H1 (cell line): ENCODE measurements at regions not wholly inside any gene's neighbourhood (a gene's known extent, or its start where the extent isn't known, plus 50 kb on each side); places are given as distances from the start of the nearest gene placed in this dataset.
"Not testable (repeated sequence)": the region's sequence is repeated elsewhere in the genome, so short reads cannot be mapped to it uniquely, and the experiment has no call there.

Source experiments
- CTCF ChIA-PET: fragments of 300-600 bp; sonication (Branson Sonifier 250); formaldehyde crosslinking; loops from one replicate; lab custom pipeline; 2021; ENCODE audit not compliant: partially characterized antibody; lab: Charles Lee
- POLR2A ChIA-PET: fragments of 300-600 bp; sonication (Branson Sonifier 250); formaldehyde crosslinking; loops from one replicate; lab custom pipeline; 2021; ENCODE audit warnings: inconsistent platforms; ENCODE audit not compliant: partially characterized antibody; lab: Charles Lee
- DNase-seq, 2 experiments: peaks; one replicate each; pipeline versions ENCODE4 v3.0.0 to v3.0.0-alpha.2; 2010 to 2022; ENCODE audit warnings: low spot score in 2 of 2, low read depth in 1 of 2, mixed read lengths in 1 of 2
- FAIRE-seq: peaks from 2 replicates; lab custom pipeline; 2011; peaks lifted over from hg19 to GRCh38; lab: Jason Lieb, UNC
- H2AFZ ChIP-seq: 2 replicates; pipeline ENCODE4 v1.8.1; 2012; ENCODE audit warnings: low read length, inconsistent platforms
- H2AK5ac ChIP-seq: 2 replicates; pipeline ENCODE4 v1.6.1; 2013; ENCODE audit warnings: low read depth, low read length
- H2BK120ac ChIP-seq: replicated peaks from 2 replicates; pipeline ENCODE3; 2013; ENCODE audit warnings: low read depth, low read length, inconsistent platforms
- H2BK12ac ChIP-seq: 2 replicates; pipeline ENCODE4 v1.6.1; 2013; ENCODE audit warnings: low read depth, low read length
- H2BK15ac ChIP-seq: 2 replicates; pipeline ENCODE4 v1.6.1; 2013; ENCODE audit warnings: low read length
- H2BK20ac ChIP-seq: 2 replicates; pipeline ENCODE4 v1.6.1; 2013; ENCODE audit warnings: low read length
- H2BK5ac ChIP-seq: 2 replicates; pipeline ENCODE4 v1.6.1; 2013; ENCODE audit warnings: low read depth, low read length
- H3K14ac ChIP-seq: 2 replicates; pipeline ENCODE4 v1.6.1; 2013; ENCODE audit warnings: inconsistent platforms; ENCODE audit not compliant: insufficient read length
- H3K18ac ChIP-seq: 2 replicates; pipeline ENCODE4 v1.6.1; 2013; ENCODE audit warnings: low read length; ENCODE audit errors: extremely low read depth
- H3K23ac ChIP-seq: 2 replicates; pipeline ENCODE4 v1.6.1; 2013; ENCODE audit warnings: inconsistent platforms; ENCODE audit not compliant: insufficient read length
- H3K23me2 ChIP-seq: 2 replicates; pipeline ENCODE4 v1.6.1; 2013; ENCODE audit warnings: low read depth, low read length
- H3K27ac ChIP-seq: 2 replicates; pipeline ENCODE4 v1.6.1; 2011; ENCODE audit warnings: low read depth, low read length, inconsistent platforms
- H3K27me3 ChIP-seq, 4 experiments: replicated peaks in 1 of 4; 1 replicate in 1 of 4; 2 replicates in 3 of 4; pipeline versions ENCODE4 v1.6.1 to v1.8.1; 2011 to 2013; ENCODE audit warnings: low read length in 3 of 4, mild to moderate bottlenecking in 3 of 4, inconsistent platforms in 2 of 4, mixed read lengths in 2 of 4, moderate library complexity in 1 of 4; ENCODE audit not compliant: control insufficient read depth in 3 of 4, insufficient read depth in 3 of 4; ENCODE audit errors: extremely low read depth in 1 of 4
- H3K36me3 ChIP-seq, 4 experiments: 2 replicates each; pipeline versions ENCODE4 v1.6.1 to v1.8.1; 2011 to 2013; ENCODE audit warnings: mild to moderate bottlenecking in 4 of 4, low read length in 3 of 4, moderate library complexity in 2 of 4, control low read depth in 1 of 4, inconsistent platforms in 1 of 4; ENCODE audit not compliant: insufficient read depth in 4 of 4, control insufficient read depth in 2 of 4
- H3K4ac ChIP-seq: replicated peaks from 2 replicates; pipeline ENCODE3; 2013; ENCODE audit warnings: low read length, low read depth, mixed read lengths, inconsistent platforms; ENCODE audit not compliant: insufficient read length
- H3K4me1 ChIP-seq, 4 experiments: replicated peaks in 1 of 4; 1 replicate in 1 of 4; 2 replicates in 3 of 4; pipeline versions ENCODE4 v1.6.1 to v1.8.1; 2011 to 2013; ENCODE audit warnings: low read length in 3 of 4, inconsistent platforms in 2 of 4, mixed read lengths in 1 of 4; ENCODE audit not compliant: insufficient read depth in 4 of 4, control insufficient read depth in 3 of 4
- H3K4me2 ChIP-seq, 2 experiments: 2 replicates each; pipeline versions ENCODE4 v1.6.1 to v1.8.1; 2011 to 2013; ENCODE audit warnings: low read depth in 2 of 2, low read length in 2 of 2, control low read depth in 1 of 2, inconsistent platforms in 1 of 2, mild to moderate bottlenecking in 1 of 2; ENCODE audit not compliant: insufficient read depth in 1 of 2
- H3K4me3 ChIP-seq, 4 experiments: fragments of 200-600, 300-600 bp in 1 of 4; sonication (generic), shearing (Covaris generic), sonication (Bioruptor Twin) in 1 of 4; 2 replicates each; pipeline versions ENCODE4 v1.5.1 to v1.8.1; 2011 to 2016; ENCODE audit warnings: low read length in 4 of 4, low read depth in 3 of 4, control low read depth in 2 of 4, inconsistent platforms in 2 of 4, mild to moderate bottlenecking in 2 of 4, mixed read lengths in 1 of 4, moderate library complexity in 1 of 4; ENCODE audit not compliant: insufficient read depth in 2 of 4; ENCODE audit errors: extremely low read depth in 1 of 4
- H3K56ac ChIP-seq: replicated peaks from 2 replicates; pipeline ENCODE3; 2013; ENCODE audit warnings: low read depth, mild to moderate bottlenecking, mixed read lengths, low read length, inconsistent platforms; ENCODE audit not compliant: insufficient read length
- H3K79me1 ChIP-seq: 2 replicates; pipeline ENCODE4 v1.6.1; 2013; ENCODE audit warnings: low read depth, low read length, control low read depth
- H3K79me2 ChIP-seq, 2 experiments: 2 replicates each; pipeline versions ENCODE4 v1.6.1 to v1.8.1; 2012 to 2013; ENCODE audit warnings: low read length in 2 of 2, mild to moderate bottlenecking in 2 of 2, inconsistent platforms in 1 of 2; ENCODE audit not compliant: insufficient read depth in 2 of 2, control insufficient read depth in 1 of 2
- H3K9ac ChIP-seq, 4 experiments: replicated peaks in 1 of 4; 1 replicate in 1 of 4; 2 replicates in 3 of 4; pipeline versions ENCODE4 v1.6.1 to v1.8.1; 2011 to 2013; ENCODE audit warnings: low read depth in 3 of 4, low read length in 3 of 4, control low read depth in 2 of 4, mild to moderate bottlenecking in 2 of 4, moderate library complexity in 2 of 4, inconsistent platforms in 1 of 4; ENCODE audit errors: extremely low read depth in 1 of 4
- H3K9me3 ChIP-seq, 2 experiments: 2 replicates each; pipeline versions ENCODE4 v1.6.1 to v1.8.1; 2012 to 2013; ENCODE audit warnings: mild to moderate bottlenecking in 2 of 2, moderate library complexity in 2 of 2, control low read depth in 1 of 2, inconsistent platforms in 1 of 2, low read depth in 1 of 2, low read length in 1 of 2, mixed read lengths in 1 of 2; ENCODE audit not compliant: insufficient read depth in 2 of 2
- H4K20me1 ChIP-seq, 2 experiments: replicated peaks in 1 of 2; 2 replicates each; pipeline versions ENCODE3 to v1.8.1; 2011 to 2013; ENCODE audit warnings: inconsistent platforms in 2 of 2, low read length in 2 of 2, mild to moderate bottlenecking in 1 of 2; ENCODE audit not compliant: insufficient read depth in 2 of 2, control insufficient read depth in 1 of 2
- H4K5ac ChIP-seq: 2 replicates; pipeline ENCODE4 v1.6.1; 2013; ENCODE audit warnings: low read length, low read depth, mixed read lengths, inconsistent platforms; ENCODE audit not compliant: insufficient read length
- H4K8ac ChIP-seq: 2 replicates; pipeline ENCODE4 v1.8.0; 2013; ENCODE audit warnings: mild to moderate bottlenecking, moderate library complexity, low read length, inconsistent platforms; ENCODE audit not compliant: insufficient read depth; ENCODE audit errors: extremely low read depth
- H4K91ac ChIP-seq: replicated peaks from 2 replicates; pipeline ENCODE3; 2013; ENCODE audit warnings: low read length, mixed read lengths, inconsistent platforms; ENCODE audit not compliant: insufficient read length
- WGBS, 2 experiments: shearing (Covaris generic) in 1 of 2; methylation state at CpG; one replicate each; pipeline versions ENCODE4 v1.1.6 to v1.1.7; 2013 to 2015; ENCODE audit warnings: low lambda C conversion rate in 2 of 2, mixed read lengths in 2 of 2, inconsistent platforms in 1 of 2, low coverage in 1 of 2, missing lambda C conversion rate in 1 of 2; ENCODE audit not compliant: insufficient replicate concordance in 2 of 2, insufficient coverage in 1 of 2, insufficient read length in 1 of 2; ENCODE audit errors: extremely low coverage in 1 of 2, missing lambda C conversion rate in 1 of 2; 5-methylcytosine and 5-hydroxymethylcytosine counted together

DNA sequence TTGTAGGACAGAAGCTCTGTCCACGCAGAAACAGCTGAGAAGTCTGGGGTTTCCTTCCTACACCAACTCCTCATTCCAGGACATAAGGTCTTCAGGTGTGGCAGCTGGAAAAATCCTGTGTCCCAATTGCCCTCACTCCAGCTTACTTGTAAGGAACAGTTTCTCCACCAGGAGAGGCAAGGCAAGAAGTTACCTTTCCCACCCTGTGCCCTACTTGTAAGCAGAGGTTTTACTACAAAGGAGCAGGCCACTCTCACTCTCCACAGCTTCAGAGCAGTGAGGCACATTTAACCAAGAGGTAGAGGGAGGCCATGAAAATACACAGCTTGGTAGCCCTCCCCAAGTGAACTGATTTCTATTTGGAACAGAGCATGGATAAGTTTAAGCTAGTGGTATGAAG, 277.3 kb upstream of the SPATA31A3 start:
- H3K4me2 ChIP-seq, CTCF ChIA-PET, H3K14ac ChIP-seq, POLR2A ChIA-PET, H2BK120ac ChIP-seq, FAIRE-seq, H3K36me3 ChIP-seq, H3K18ac ChIP-seq, H2AFZ ChIP-seq, H3K79me2 ChIP-seq, H2BK5ac ChIP-seq, H3K27ac ChIP-seq, H3K27me3 ChIP-seq, H2BK12ac ChIP-seq, H3K79me1 ChIP-seq, H2AK5ac ChIP-seq, H4K5ac ChIP-seq, H4K91ac ChIP-seq, H3K9me3 ChIP-seq, H3K23me2 ChIP-seq, H3K4me3 ChIP-seq, H2BK20ac ChIP-seq, H3K23ac ChIP-seq, H3K4me1 ChIP-seq, H4K8ac ChIP-seq, H3K9ac ChIP-seq, DNase-seq, H4K20me1 ChIP-seq, H2BK15ac ChIP-seq, H3K4ac ChIP-seq, H3K56ac ChIP-seq: not testable (repeated sequence)
- no CpG with 5 or more reads among the region's 1 CpG for WGBS, 2 experiments

DNA sequence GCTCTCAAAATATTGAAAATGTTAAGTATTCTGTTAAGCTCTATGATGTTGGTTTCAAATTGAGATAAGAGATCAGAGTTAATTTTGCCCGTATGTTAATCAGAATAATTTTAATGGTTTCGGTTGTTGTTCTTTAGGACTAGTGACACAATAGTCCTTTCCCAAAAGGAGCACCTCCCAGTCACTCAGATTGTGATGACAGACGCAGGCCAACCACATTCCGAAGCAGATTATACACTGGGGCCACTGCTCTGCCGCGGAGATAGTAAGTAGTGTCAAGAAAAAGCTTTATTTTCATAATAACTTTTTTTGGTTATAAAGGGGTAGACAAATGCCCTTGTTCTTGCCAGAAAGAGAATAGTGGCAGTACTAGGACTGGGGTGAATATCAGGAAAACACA, 265.5 kb upstream of the SPATA31A3 start:
- H3K23me2 ChIP-seq, H2BK5ac ChIP-seq, POLR2A ChIA-PET, H2BK20ac ChIP-seq, H3K14ac ChIP-seq, DNase-seq, H3K9ac ChIP-seq, H3K56ac ChIP-seq, H2BK12ac ChIP-seq, H3K18ac ChIP-seq, H3K4me3 ChIP-seq, FAIRE-seq, H4K91ac ChIP-seq, H3K9me3 ChIP-seq, H2BK15ac ChIP-seq, H3K4ac ChIP-seq, H2BK120ac ChIP-seq, H4K20me1 ChIP-seq, H3K36me3 ChIP-seq, H2AFZ ChIP-seq, H3K23ac ChIP-seq, CTCF ChIA-PET, H3K79me1 ChIP-seq, H3K27me3 ChIP-seq, H3K4me1 ChIP-seq, H3K79me2 ChIP-seq, H2AK5ac ChIP-seq, H4K8ac ChIP-seq, H4K5ac ChIP-seq, H3K4me2 ChIP-seq, H3K27ac ChIP-seq: not testable (repeated sequence)
- WGBS, 2 experiments, result no CpG with 5 or more reads among the region's 6 CpGs
